ENCODE measurements at regions not wholly inside any gene's neighbourhood (a gene's known extent, or its start where the extent isn't known, plus 50 kb on each side); places are given as distances from the start of the nearest gene placed in this dataset.

- no peak for TF ChIP-seq ZNF664 (tag by site-specific recombination; IDR thresholded peaks at IDR 0.05)
- no peak for TF ChIP-seq FEZF1 (tag by site-specific recombination; IDR thresholded peaks at IDR 0.05)
These were observed 145.1 kb upstream of the ADAMTS16 start (continued) for GRCh38 chr5:4995014-4995413.

- CTCF ChIA-PET = no interaction called here
- Histone ChIP-seq H3K4me1 (ENCODE audit: control insufficient read depth, insufficient read depth, low read length) (no peaks in the 10 kb centered on the region), H3K36me3 (ENCODE audit: control insufficient read depth in 2 of 2, insufficient read depth in 1 of 2, low read length in 2 of 2) (no peaks in the 10 kb centered on the region), H3K27ac (ENCODE audit: extremely low read depth, low read depth, low read length) (no peak overlapping the region), H3K4me3 (ENCODE audit: low read depth, low read length) (no peak overlapping the region), H3K9me3 (ENCODE audit: control insufficient read depth, insufficient read depth, low read depth, low read length) (no peaks in the 10 kb centered on the region)
- TF ChIP-seq TRIM28 (IDR thresholded peaks at IDR 0.05; ENCODE audit: borderline replicate concordance, low read length) (no peak), ZNF341 (tag by site-specific recombination; IDR thresholded peaks at IDR 0.05; ENCODE audit: low read depth) (no peak), ZNF239 (tag by site-specific recombination; IDR thresholded peaks at IDR 0.05) (no peak)
- POLR2A ChIA-PET = no interaction called here
These were observed 134.8 kb upstream of the ADAMTS16 start for GRCh38 chr5:5005353-5005752.

GRCh38 chr5:5006548-5006947 lies 133.6 kb upstream of the ADAMTS16 start:
- no peak overlapping the region for H3K27ac ChIP-seq (ENCODE audit: extremely low read depth, low read depth, low read length)
- H3K9me3 ChIP-seq (ENCODE audit: control insufficient read depth, insufficient read depth, low read depth, low read length) = no peaks in the 10 kb centered on the region
- POLR2A ChIA-PET = no interaction called here
- no peak for TF ChIP-seq ZNF324 (tag by site-specific recombination; IDR thresholded peaks at IDR 0.05)
- no peak for TF ChIP-seq ZSCAN30 (tag by site-specific recombination; IDR thresholded peaks at IDR 0.05)
- no peak for TF ChIP-seq ZNF600 (tag by site-specific recombination; IDR thresholded peaks at IDR 0.05)
- TF ChIP-seq ZBTB49 (tag by site-specific recombination; IDR thresholded peaks at IDR 0.05; ENCODE audit: low read depth) = no peak
- no peak for TF ChIP-seq ZNF449 (tag by site-specific recombination; IDR thresholded peaks at IDR 0.05)
- TF ChIP-seq TSHZ1 (tag by site-specific recombination; IDR thresholded peaks at IDR 0.05; ENCODE audit: borderline replicate concordance) = no peak
- TF ChIP-seq HOXA7 (CRISPR knock-in tag; IDR thresholded peaks at IDR 0.05; ENCODE audit: borderline replicate concordance) = no peak
- TF ChIP-seq ZNF202 (tag by site-specific recombination; IDR thresholded peaks at IDR 0.05; ENCODE audit: borderline replicate concordance) = no peak
- no peak for TF ChIP-seq ZNF214 (tag by site-specific recombination; IDR thresholded peaks at IDR 0.05; ENCODE audit: borderline replicate concordance)
- no peak for TF ChIP-seq ZNF624 (tag by site-specific recombination; IDR thresholded peaks at IDR 0.05)
- no peak for TF ChIP-seq SP3 (tag by site-specific recombination; IDR thresholded peaks at IDR 0.05)
- no peak for TF ChIP-seq CTCF (tag by site-specific recombination; IDR thresholded peaks at IDR 0.05)
- no peak for TF ChIP-seq ZNF239 (tag by site-specific recombination; IDR thresholded peaks at IDR 0.05)
- no peak for TF ChIP-seq PRDM6 (tag by site-specific recombination; IDR thresholded peaks at IDR 0.05)
- TF ChIP-seq ZNF513 (tag by site-specific recombination; IDR thresholded peaks at IDR 0.05) = no peak
- TF ChIP-seq KLF8 (tag by site-specific recombination; IDR thresholded peaks at IDR 0.05) = no peak
- TF ChIP-seq ZNF560 (tag by site-specific recombination; IDR thresholded peaks at IDR 0.05; ENCODE audit: borderline replicate concordance) = no peak
- CTCF ChIA-PET = no interaction called here
- H3K4me1 ChIP-seq (ENCODE audit: control insufficient read depth, insufficient read depth, low read length) = no peaks in the 10 kb centered on the region
- H3K4me3 ChIP-seq (ENCODE audit: low read depth, low read length) = no peak overlapping the region
- H3K36me3 ChIP-seq (ENCODE audit: control insufficient read depth in 2 of 2, insufficient read depth in 1 of 2, low read length in 2 of 2) = no peaks in the 10 kb centered on the region
